HG03565 (cell line): ENCODE measurements at regions not wholly inside any gene's neighbourhood (a gene's known extent, or its start where the extent isn't known, plus 50 kb on each side); places are given as distances from the start of the nearest gene placed in this dataset.
A peak's percentile ranks its signal among the peaks of the same experiment; 100 is the strongest.
"Not testable (repeated sequence)": the region's sequence is repeated elsewhere in the genome, so short reads cannot be mapped to it uniquely, and the experiment has no call there.

Experiments used
- ATAC-seq: cut with Tn5 transposase; IDR thresholded peaks from one replicate; pipeline ENCODE4 v1.9.1; 2021; ENCODE audit warnings: mild to moderate bottlenecking, moderate library complexity; ENCODE audit not compliant: unreplicated experiment

DNA sequence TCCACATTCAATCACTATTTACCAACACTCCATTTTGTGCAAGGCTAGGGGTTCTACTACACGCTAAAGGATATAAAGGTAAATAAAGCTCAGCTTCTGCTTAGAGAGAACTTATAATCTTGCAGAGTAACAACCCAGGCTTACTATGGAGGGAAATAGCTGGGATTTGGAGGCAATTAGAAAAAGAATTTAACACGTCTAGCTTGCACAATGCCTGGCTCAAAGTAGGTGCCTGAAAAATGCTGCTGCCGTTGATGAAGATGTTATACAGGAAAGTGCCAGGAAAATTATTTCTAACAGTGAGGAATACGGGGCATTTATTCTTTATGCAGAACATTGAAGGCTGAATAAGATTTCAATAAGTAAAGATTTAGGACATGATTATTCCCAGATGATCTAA, 214.2 kb downstream of the KITLG start:
- ATAC-seq: no peak

DNA sequence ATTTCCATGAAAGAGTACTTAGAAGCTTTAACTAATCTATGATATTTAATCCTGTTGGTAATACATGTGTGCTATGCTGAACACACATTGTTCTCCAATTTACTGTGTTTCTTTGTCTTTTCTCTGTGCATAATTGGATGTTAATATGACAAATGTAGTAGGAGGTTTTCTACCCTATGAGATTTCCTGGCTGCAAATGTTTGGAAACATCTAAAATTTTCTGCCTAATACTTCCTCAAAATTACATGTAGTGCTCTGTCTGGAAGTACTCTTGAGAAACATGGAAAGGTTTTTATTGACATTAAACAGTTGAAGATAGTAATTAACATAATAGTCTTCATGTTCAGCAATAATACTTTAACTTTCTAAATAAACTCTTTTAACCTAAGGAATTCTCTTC, 213.0 kb downstream of the KITLG start:
- ATAC-seq: no peak

DNA sequence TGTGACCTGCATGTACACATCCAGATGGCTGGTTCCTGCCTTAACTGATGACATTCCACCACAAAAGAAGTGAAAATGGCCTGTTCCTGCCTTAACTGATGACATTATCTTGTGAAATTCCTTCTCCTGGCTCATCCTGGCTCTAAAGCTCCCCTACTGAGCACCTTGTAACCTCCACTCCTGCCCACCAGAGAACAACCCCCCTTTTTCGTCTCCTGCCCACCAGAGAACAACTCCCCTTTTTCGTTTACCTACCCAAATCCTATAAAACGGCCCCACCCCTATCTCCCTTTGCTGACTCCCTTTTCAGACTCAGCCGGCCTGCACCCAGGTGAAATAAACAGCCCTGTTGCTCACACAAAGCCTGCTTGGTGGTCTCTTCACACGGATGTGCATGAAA, 212.2 kb downstream of the KITLG start:
- not testable (repeated sequence) for ATAC-seq

DNA sequence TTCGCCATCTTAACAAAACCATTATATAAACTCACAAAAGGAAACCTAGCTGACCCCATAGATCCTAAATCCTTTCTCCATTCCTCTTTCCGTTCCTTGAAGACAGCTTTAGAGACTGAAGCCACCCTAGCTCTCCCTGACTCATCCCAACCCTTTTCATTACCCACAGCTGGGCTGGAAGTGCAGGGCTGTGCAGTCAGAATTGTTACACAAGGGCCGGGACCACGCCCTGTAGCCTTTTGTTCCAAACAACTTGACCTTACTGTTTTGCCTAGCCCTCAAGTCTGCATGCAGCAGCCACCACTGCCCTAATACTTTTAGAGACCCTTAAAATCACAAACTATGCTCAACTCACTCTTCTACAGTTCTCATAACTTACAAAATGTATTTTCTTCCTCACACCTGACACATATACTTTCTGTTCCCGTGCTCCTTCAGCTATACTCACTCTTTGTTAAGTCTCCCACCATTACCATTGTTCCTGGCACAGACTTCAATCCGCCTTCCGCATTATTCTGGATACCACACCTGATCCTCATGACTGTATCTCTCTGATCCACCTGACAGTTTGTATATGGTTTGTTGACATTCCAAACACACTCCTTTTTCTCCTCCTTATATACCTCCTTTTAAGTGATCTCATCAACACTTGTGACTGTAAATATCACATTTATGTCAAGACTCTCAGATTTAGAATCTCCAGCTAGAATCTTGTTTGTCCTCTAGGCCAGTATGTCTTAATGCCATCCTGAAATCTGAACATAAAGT, 208.7 kb downstream of the KITLG start:
- no peak for ATAC-seq

DNA sequence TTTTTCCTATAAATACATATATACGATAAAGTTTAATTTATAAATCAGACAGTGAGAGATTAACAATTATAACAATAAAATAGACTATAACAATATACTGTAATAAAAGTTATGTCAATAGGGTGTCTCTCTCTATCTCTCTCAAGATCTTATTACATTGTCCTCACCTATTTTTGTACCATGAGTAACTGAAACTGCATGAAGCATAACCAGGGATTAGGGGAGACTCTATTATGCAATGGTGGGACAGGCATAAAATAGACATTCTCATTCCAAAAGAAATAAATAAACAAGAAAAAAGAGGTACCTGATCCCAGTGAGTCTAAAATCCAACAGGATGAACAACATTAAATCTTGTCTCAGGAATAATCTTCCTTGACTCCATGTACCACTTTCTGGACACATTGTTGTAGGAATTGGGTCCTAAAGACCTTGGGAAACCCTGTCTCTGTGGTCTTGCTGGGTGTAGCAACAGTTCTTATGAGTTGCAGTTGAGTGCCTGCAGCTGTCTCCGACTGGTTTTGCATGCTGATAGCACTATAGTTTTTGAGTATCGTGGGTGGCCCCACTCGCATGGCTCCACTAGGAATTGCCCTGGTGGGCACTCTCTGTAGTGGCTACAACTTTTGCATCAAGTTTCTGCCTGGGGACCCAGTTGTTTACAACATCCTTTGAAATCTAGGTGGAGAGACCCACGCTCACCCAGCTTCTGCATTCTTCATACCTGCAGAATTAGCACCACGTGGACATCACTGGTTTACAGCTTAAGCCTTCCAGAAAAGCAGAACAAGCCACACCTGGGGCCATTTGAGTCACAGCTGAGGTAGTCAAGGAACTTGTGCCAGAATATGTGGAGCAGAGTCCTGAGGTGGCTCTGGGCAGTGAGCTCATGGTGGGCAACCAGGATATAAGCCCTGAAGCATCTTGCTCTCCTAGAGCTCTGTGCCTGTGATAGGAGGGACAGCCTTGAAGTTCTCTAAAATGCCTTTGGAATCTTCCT, 204.7 kb downstream of the KITLG start:
- no peak for ATAC-seq

DNA sequence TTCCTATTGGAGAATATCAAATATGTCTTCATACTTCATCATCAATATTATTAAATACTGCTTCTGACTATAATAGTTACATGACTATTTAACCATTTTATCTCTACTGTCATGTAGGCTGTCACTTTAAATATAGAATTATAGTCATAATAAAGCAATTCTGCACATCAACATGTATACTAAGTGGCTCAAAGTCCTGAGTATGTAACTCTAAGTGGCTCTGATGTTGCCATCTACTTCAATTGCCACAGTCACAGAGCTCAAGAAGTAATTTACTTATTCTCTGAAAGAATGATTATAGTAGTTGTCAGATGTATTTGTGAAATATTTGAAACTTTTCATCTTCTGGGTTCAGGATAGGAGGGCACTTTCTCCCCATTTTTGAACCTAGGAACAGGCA, 202.3 kb downstream of the KITLG start:
- ATAC-seq: no peak

DNA sequence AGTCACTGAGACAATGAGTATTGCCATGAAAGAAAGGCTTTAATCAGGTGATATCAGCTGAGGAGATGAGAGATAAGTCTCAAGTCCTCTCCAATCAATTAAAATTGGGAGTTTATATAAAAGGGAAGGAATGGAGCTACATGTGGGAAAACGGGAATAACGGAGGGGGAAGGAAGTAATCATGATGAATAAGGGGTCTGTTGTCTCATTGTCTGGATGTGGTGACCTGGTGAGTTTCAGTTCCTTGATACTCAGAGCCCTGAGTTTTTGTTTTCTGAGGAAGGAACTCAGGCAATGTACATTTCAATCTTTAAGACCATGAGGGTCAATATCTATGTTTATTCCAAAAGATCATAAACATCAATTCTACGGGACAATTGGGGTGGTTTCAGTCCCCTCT, 198.8 kb downstream of the KITLG start:
- no peak for ATAC-seq

DNA sequence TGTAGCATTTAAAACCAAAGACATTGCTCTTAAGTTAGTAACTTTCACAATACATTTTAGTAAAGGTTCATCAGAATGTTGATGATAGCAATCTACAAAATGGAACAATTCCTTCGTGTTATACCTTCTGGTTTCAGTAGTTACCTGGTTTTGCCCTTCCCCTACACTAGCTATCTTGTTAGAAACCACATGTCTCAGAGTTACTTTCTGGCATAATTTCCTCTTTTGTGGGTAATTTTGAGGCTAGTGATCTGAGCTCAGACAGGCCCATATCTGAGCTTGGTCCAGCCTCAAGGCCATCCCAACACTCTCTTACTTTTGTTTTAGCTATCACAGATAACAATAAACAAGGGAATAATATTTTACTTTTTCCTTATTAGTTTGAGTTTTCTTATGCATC, 196.9 kb downstream of the KITLG start:
- peak; percentile 61 for ATAC-seq

DNA sequence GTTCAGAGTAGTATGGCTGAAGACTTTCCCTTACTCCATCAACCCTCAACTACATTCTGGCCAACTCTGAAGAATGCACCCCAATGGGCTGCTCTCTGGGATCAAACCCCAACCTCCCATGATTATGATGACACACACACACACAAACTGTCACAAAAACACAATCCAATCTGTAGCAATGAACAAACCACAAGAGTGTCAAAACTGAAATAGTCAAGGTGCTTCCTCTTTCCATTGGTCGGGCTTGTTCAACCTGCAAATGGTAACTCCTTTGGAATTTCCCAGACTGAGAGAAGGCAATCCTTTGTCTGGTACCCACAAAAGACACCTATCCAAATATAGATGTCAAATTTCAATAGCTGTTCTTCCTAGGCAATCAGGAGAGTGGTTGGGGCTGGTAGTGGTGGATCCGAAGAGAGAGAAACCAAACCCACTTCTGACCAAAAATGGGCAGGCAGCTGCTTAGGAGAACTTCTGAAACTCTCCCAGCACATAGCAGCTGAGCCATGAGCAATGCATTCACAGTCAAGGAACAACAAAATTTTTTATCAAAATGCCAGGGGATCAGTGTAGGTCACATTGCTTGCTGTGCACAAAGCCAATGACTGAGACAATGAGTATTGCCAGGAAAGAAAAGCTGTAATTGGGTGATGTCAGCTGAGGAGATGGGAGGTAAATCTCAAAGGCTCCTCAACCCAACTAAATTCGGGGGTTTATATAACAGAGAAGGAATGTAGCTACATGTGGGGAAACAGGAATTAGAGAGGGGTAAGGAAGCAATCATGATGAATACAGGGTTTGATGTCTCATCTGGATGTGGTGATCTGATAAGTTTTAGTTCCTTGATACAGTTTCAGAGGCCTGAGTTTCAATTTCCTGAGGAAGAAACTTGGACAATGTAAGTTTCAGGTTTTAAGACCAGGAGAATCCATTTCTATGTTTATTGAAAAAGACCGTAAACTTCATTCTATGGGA, 191.4 kb downstream of the KITLG start:
- peak; percentile 40 for ATAC-seq

DNA sequence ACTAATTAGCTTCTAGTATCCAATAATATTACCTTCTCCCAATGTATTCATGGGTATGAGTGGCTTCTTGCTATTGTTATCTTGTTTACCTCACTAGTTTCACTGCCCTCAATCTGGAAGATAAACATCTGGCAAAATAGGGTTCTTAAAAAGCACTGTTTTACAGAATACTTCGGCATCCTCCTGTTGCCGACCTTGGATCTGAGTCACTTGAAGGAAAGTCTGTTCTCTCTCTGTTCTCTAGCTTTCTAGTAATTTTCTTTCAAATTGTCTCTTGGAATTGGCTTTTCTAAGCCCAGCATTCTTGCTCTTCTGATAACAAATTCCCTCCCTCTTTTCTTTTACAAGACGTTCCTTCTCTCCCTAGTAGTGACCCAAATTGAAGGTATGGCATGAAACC, 189.5 kb downstream of the KITLG start:
- ATAC-seq: no peak

DNA sequence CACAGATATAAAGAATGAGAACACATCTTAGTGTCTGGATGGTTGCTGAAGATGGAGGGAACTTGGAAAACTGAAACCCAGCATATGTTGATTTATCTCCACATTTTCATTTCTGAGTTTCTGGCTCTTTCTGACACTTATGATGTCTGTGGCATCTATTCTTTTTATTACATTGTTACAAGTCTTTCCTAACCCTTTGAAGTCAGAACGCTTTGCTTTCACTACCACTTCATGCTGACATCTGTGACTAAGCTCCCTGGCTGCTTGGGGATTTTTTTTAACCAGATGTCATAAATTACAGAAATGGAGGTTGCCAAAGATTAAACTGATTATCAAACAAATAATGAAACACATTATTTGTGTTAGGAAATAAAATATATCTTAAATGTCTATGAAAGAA, 188.7 kb downstream of the KITLG start:
- ATAC-seq: peak; percentile 74

DNA sequence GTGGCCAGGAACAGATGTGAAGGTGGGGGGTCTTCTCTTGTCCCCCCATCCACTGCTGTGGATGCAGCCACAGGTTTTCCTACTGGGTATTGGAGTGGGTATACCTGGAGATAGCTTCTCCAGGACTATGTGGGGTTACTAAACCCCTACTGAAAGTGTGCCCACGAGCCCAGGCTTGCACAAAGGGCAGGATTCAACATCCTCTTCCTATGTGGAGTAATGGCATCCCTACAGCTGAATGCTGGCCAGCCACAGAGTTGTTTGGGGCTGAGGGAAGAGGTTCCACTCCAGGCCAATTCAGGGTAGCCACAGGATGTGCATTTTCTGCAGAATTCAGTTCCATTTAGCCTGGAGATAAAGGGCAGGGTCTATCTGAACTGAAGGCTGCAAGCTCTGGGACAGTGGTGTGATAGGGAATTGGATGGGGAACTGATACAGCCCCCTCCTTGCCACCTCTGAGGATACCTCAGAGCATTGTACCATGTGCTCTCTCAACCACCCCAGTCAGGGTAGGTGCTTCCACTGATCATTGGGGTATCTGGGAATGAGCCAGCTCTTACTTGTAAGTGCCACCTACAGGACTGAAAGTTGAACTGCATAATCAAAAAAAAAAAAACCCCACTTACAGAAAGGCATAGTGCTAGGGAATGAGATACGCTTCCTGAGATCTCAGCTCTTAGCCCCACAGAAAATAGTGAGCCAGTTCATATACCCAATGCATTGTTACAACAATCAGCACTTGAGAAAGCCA, 187.1 kb downstream of the KITLG start:
- ATAC-seq: no peak

DNA sequence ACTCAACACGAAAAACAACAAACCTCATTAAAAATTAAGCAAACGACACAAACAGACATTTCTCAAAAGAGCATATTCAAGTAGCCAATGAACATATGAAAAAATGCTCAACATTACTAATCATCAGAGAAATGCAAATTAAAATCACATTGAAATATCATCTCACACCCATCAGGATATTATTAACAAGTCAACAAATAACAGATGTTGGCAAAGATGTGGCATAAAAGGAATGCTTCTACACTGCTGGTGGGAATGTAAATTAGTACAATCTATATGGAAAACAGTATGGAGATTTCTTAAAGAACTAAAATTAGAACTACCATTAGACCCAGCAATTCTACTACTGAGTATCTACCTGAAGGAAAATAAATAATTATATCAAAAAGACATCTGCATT, 182.2 kb downstream of the KITLG start:
- ATAC-seq: no peak

DNA sequence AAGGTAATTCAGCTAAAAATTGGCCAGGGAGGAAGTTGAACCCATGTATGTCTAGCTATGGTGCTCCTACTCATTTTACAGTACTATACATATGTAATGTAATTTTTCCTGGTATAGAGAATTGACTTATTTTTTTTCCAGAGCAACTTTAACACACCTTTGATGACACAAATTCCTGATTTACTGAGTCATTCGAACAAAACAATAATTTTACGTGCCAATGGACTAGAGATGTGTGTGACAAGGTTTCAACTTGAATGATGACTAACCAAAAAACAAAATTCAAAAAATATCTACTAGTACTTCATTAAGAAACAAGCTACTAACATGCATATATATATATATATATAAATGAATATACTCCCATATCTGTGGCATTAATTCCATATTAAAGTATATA, 180.5 kb downstream of the KITLG start:
- ATAC-seq: no peak

DNA sequence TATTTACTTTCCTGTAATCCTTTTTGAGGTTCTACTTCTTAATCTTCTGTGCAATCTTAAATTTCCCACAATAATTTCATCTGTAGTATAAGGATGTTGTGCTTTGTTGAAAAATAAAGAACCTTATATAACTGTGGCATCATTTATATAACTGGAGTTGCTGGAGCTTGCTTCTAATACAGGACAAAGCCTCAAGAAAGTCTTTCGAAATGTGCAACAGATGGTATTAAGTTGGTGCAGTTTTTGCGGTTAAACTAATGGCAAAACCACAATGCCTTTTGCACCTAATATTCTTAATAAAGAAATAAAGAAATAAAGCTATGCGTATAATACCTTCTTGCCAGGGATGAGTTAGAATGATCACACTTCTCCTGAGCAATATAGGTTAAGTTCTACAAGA, 180.0 kb downstream of the KITLG start:
- ATAC-seq: no peak

DNA sequence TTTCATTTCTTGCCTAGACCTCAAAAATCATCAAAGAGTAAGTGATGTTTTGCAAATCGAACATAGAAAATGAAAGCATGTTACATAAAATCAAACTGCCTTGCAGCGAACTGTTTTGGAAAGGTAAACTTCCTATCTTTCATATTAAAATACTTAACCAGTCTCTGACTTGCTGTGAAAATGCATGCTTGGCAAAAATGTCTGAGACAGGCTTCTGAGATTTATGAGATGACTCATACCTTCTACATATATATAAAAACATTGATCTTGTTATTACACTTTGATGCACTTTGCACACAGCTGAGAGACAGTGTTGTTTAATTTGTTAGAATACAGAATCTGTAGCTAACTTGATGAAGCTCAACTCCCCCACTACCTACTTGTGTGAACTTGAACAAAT, 179.1 kb downstream of the KITLG start:
- ATAC-seq: peak; percentile 38

DNA sequence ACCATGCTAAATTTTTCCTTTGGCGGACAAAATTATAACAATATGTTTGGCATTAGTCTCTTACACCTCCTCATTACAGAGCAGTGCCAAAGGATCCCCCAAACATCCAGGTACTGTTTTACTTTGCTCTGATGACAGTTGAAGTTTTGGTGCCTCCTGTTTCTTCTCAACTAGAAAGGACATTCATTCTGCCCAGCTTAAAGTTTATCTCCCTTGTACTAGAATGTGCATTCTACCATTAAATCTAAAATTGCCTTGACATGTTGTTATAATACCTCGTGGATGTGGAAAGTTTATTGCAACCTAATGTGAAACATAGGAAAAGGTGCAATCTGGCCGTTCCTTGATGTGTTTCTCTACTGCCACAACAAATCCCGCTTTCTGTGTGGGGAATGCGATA, 173.4 kb downstream of the KITLG start:
- no peak for ATAC-seq

DNA sequence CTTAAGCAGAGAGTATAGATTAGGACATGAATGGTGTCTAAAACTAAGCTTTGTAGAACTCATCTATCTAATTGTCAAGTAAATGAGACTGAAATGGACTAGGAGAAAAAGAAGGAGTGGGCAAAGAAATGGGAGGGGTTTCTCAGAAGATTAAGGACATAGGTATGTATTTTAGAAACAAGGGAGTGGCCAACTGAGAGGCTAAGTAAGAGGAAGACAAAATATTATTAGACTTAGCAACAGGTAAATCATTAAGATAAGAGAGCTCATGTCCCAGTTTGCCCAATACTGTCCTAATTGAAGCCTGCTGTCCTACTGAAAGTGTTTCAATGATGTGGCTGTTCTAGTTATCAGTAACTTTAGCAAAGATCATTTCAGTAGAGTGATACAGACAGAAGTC, 171.4 kb downstream of the KITLG start:
- no peak for ATAC-seq

DNA sequence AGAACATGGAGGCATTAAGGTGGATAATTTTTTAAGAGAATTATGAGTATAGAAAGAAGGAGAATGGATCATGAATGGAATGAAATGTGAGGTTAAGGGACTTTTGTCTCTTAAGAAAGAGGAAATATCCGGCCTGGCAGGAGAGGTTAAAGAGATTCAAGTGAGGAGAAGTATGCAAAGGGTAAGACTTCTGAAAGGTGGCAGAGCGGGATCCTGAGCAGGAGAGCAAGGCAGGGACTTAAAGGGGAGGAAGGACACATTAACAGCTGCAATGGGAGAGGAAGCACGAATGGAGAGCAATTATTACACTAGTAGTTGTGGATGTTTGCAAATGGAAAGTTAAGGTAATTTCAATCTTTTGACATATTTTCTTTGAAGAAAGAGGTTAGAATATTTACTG, 171.0 kb downstream of the KITLG start:
- no peak for ATAC-seq

DNA sequence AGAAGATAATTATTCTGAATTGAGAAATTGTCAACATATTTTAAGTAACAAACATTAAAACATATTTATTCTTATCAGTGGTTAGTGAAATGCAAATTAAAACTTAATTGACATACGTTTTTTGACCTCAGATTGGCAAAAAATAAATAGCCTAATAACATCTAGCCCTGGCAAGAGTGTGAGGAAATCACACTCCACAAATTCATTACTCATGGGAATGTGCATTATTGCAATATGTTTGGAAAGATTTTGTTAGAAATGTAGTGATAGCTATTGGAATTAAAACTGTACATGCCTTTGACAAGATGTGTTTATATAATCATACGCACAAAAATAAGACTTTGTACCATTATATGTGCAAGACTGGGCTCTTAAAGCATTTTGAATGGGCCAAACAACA, 168.6 kb downstream of the KITLG start:
- ATAC-seq: no peak
